ENCODE measurements at regions not wholly inside any gene's neighbourhood (a gene's known extent, or its start where the extent isn't known, plus 50 kb on each side); places are given as distances from the start of the nearest gene placed in this dataset.

GRCh38 chr9:28045051-28045450, 471.8 kb upstream of the C9orf72 start:
- no peak for DNase-seq
- intact Hi-C loops (cut with DNase I) = no loop called here

- no peak for DNase-seq
- intact Hi-C loops (cut with DNase I) = no loop called here
Measured at GRCh38 chr9:28050046-28050445, 476.8 kb upstream of the C9orf72 start.

GRCh38 chr9:28050941-28051340, 477.7 kb upstream of the C9orf72 start:
- DNase-seq = no peak
- intact Hi-C loops (cut with DNase I) = no loop called here

GRCh38 chr9:28051559-28052503, 478.6 kb upstream of the C9orf72 start:
- no peak for DNase-seq
- intact Hi-C loops (cut with DNase I) = no loop called here

- no peak for DNase-seq
- intact Hi-C loops (cut with DNase I) = no loop called here
Measured at GRCh38 chr9:28053096-28053777, 480.0 kb upstream of the C9orf72 start.

GRCh38 chr9:28056006-28056405, 482.7 kb upstream of the C9orf72 start:
- intact Hi-C loops (cut with DNase I) = no loop called here
- no peak for DNase-seq

GRCh38 chr9:28056466-28056865, 483.2 kb upstream of the C9orf72 start:
- DNase-seq = no peak
- intact Hi-C loops (cut with DNase I) = no loop called here

- intact Hi-C loops (cut with DNase I) = no loop called here
- DNase-seq = no peak
Measured at GRCh38 chr9:28059192-28059591, 485.9 kb upstream of the C9orf72 start.

GRCh38 chr9:28064241-28064815, 491.0 kb upstream of the C9orf72 start:
- intact Hi-C loops (cut with DNase I) = no loop called here
- no peak for DNase-seq

GRCh38 chr9:28073270-28073669, 500.0 kb upstream of the C9orf72 start:
- intact Hi-C loops (cut with DNase I) = loop anchor here (5.0 kb wide), 1 partner anchor 346 kb away; no protein-coding TSS in a partner anchor
- DNase-seq = peak in 26 of 42 donors; percentile 2 to 72 (median 30)

- no peak for DNase-seq
- intact Hi-C loops (cut with DNase I) = no loop called here
Measured at GRCh38 chr9:28079677-28080076, 506.4 kb upstream of the C9orf72 start.

GRCh38 chr9:28082671-28083070, 509.4 kb upstream of the C9orf72 start:
- intact Hi-C loops (cut with DNase I) = no loop called here
- DNase-seq = no peak

GRCh38 chr9:28086881-28087280, 513.6 kb upstream of the C9orf72 start:
- intact Hi-C loops (cut with DNase I) = no loop called here
- no peak for DNase-seq

GRCh38 chr9:28092981-28093936, 520.0 kb upstream of the C9orf72 start:
- DNase-seq = no peak
- intact Hi-C loops (cut with DNase I) = no loop called here

- intact Hi-C loops (cut with DNase I) = no loop called here
- no peak for DNase-seq
Measured at GRCh38 chr9:28101509-28101908, 528.2 kb upstream of the C9orf72 start.

- intact Hi-C loops (cut with DNase I) = no loop called here
Measured at GRCh38 chr9:28105001-28105400, 531.7 kb upstream of the C9orf72 start.

GRCh38 chr9:28120184-28120583, 546.9 kb upstream of the C9orf72 start:
- DNase-seq = no peak
- intact Hi-C loops (cut with DNase I) = no loop called here

More at GRCh38 chr9:28105001-28105400, 531.7 kb upstream of the C9orf72 start:
- no peak for DNase-seq

GRCh38 chr9:28120626-28121025, 547.3 kb upstream of the C9orf72 start:
- DNase-seq = no peak
- intact Hi-C loops (cut with DNase I) = no loop called here

GRCh38 chr9:28121366-28121765, 548.1 kb upstream of the C9orf72 start:
- DNase-seq = no peak
- intact Hi-C loops (cut with DNase I) = no loop called here
